H9 (cell line): ENCODE measurements at regions not wholly inside any gene's neighbourhood (a gene's known extent, or its start where the extent isn't known, plus 50 kb on each side); places are given as distances from the start of the nearest gene placed in this dataset.

Source experiments
- DNase-seq: peaks from one replicate; pipeline ENCODE4 v3.0.0-alpha.2; 2017
- H2AFZ ChIP-seq: one replicate; pipeline ENCODE4 v1.6.1; 2013; ENCODE audit warnings: mild to moderate bottlenecking, low read length, control low read depth, moderate library complexity
- H2AK5ac ChIP-seq: 2 replicates; pipeline ENCODE4 v1.6.1; 2013; ENCODE audit warnings: low read length, control low read depth, mixed read lengths; ENCODE audit not compliant: insufficient read length
- H2BK120ac ChIP-seq: one replicate; pipeline ENCODE4 v1.6.1; 2013; ENCODE audit warnings: low read depth, mild to moderate bottlenecking, low read length, control low read depth, inconsistent platforms; ENCODE audit not compliant: poor library complexity, severe bottlenecking
- H2BK12ac ChIP-seq: 2 replicates; pipeline ENCODE4 v1.6.1; 2013; ENCODE audit warnings: low read length, control low read depth, mixed read lengths, low read depth; ENCODE audit not compliant: insufficient read length
- H2BK15ac ChIP-seq: 2 replicates; pipeline ENCODE4 v1.6.1; 2013; ENCODE audit warnings: low read depth, low read length, control low read depth
- H2BK20ac ChIP-seq: one replicate; pipeline ENCODE4 v1.6.1; 2013; ENCODE audit warnings: low read depth, mild to moderate bottlenecking, low read length, control low read depth, inconsistent platforms; ENCODE audit not compliant: poor library complexity, severe bottlenecking
- H2BK5ac ChIP-seq: 2 replicates; pipeline ENCODE4 v1.6.1; 2013; ENCODE audit warnings: low read length, control low read depth, mixed read lengths; ENCODE audit not compliant: insufficient read length
- H3K14ac ChIP-seq: 2 replicates; pipeline ENCODE4 v1.6.1; 2013; ENCODE audit warnings: low read length, control low read depth; ENCODE audit not compliant: insufficient read depth
- H3K18ac ChIP-seq: 2 replicates; pipeline ENCODE4 v1.6.1; 2013; ENCODE audit warnings: low read depth, mild to moderate bottlenecking, mixed read lengths, low read length, control low read depth; ENCODE audit not compliant: insufficient read length
- H3K23ac ChIP-seq: 2 replicates; pipeline ENCODE4 v1.6.1; 2013; ENCODE audit warnings: low read length, control low read depth, mixed read lengths, low read depth; ENCODE audit not compliant: insufficient read length
- H3K23me2 ChIP-seq: 2 replicates; pipeline ENCODE4 v1.6.1; 2013; ENCODE audit warnings: low read depth, mild to moderate bottlenecking, mixed read lengths, low read length, control low read depth; ENCODE audit not compliant: insufficient read length, poor library complexity, severe bottlenecking
- H3K27ac ChIP-seq: 2 replicates; pipeline ENCODE4 v1.5.1; 2013; ENCODE audit warnings: low read length, control low read depth, mixed read lengths, low read depth; ENCODE audit not compliant: insufficient read length
- H3K27me3 ChIP-seq: 2 replicates; pipeline ENCODE4 v1.6.1; 2013; ENCODE audit warnings: low read length, control low read depth, inconsistent platforms; ENCODE audit not compliant: insufficient read depth
- H3K4ac ChIP-seq: 2 replicates; pipeline ENCODE4 v1.6.1; 2013; ENCODE audit warnings: low read depth, mild to moderate bottlenecking, control low read depth, inconsistent platforms, low read length, moderate library complexity
- H3K4me1 ChIP-seq: 2 replicates; pipeline ENCODE4 v1.6.1; 2013; ENCODE audit warnings: low read length, control low read depth, inconsistent platforms; ENCODE audit not compliant: insufficient read depth
- H3K4me2 ChIP-seq: 2 replicates; pipeline ENCODE4 v1.6.1; 2013; ENCODE audit warnings: low read length, control low read depth, mixed read lengths; ENCODE audit not compliant: insufficient read length, insufficient read depth
- H3K56ac ChIP-seq: 2 replicates; pipeline ENCODE4 v1.6.1; 2013; ENCODE audit warnings: low read depth, mild to moderate bottlenecking, mixed read lengths, low read length, control low read depth; ENCODE audit not compliant: insufficient read length
- H3K79me1 ChIP-seq: 2 replicates; pipeline ENCODE4 v1.6.1; 2013; ENCODE audit warnings: low read depth, mild to moderate bottlenecking, moderate library complexity, low read length, control low read depth, inconsistent platforms; ENCODE audit not compliant: insufficient read depth, poor library complexity, severe bottlenecking
- H3K79me2 ChIP-seq: 2 replicates; pipeline ENCODE4 v1.6.1; 2013; ENCODE audit warnings: low read length, control low read depth, inconsistent platforms; ENCODE audit not compliant: insufficient read depth
- H3K9ac ChIP-seq: 2 replicates; pipeline ENCODE4 v1.6.1; 2013; ENCODE audit warnings: low read length, control low read depth, mixed read lengths; ENCODE audit not compliant: insufficient read length; ENCODE audit errors: extremely low read depth
- H3K9me3 ChIP-seq: one replicate; pipeline ENCODE4 v1.6.1; 2013; ENCODE audit warnings: low read depth, low read length, inconsistent platforms; ENCODE audit not compliant: control insufficient read depth
- H3T11ph ChIP-seq: one replicate; pipeline ENCODE4 v1.6.1; 2013; ENCODE audit warnings: mild to moderate bottlenecking, low read length, control low read depth, inconsistent platforms
- H4K20me1 ChIP-seq: one replicate; pipeline ENCODE4 v1.6.1; 2013; ENCODE audit not compliant: control insufficient read depth, insufficient read length, insufficient read depth
- H4K5ac ChIP-seq: 2 replicates; pipeline ENCODE4 v1.6.1; 2013; ENCODE audit warnings: low read depth, mild to moderate bottlenecking, mixed read lengths, low read length, control low read depth; ENCODE audit not compliant: insufficient read length
- H4K8ac ChIP-seq: replicated peaks from 2 replicates; pipeline ENCODE4 v1.6.1; 2013; ENCODE audit warnings: low read length, control low read depth, mixed read lengths, low read depth; ENCODE audit not compliant: insufficient read length
- H4K91ac ChIP-seq: 2 replicates; pipeline ENCODE4 v1.6.1; 2013; ENCODE audit warnings: low read depth, mild to moderate bottlenecking, moderate library complexity, mixed read lengths, low read length, control low read depth; ENCODE audit not compliant: insufficient read length
- H3K27ac Mint-ChIP-seq, 3 experiments: 2 replicates in 2 of 3; 3 replicates in 1 of 3; pipeline ENCODE4 v1.8.0; 2020 to 2021; ENCODE audit warnings: mixed read lengths in 3 of 3, mild to moderate bottlenecking in 1 of 3, moderate library complexity in 1 of 3
- H3K27me3 Mint-ChIP-seq: 2 replicates; pipeline ENCODE4 v1.8.0; 2021; ENCODE audit warnings: low read depth, mild to moderate bottlenecking, moderate library complexity, mixed read lengths
- H3K36me3 Mint-ChIP-seq, 3 experiments: 2 replicates in 2 of 3; 3 replicates in 1 of 3; pipeline ENCODE4 v1.8.0; 2020 to 2021; ENCODE audit warnings: low read depth in 3 of 3, mixed read lengths in 3 of 3; ENCODE audit not compliant: insufficient read depth in 1 of 3
- H3K4me1 Mint-ChIP-seq, 2 experiments: 2 replicates each; pipeline ENCODE4 v1.8.0; 2020; ENCODE audit warnings: mixed read lengths in 2 of 2
- H3K4me3 Mint-ChIP-seq, 2 experiments: 2 replicates in 1 of 2; 3 replicates in 1 of 2; pipeline ENCODE4 v1.8.0; 2020 to 2021; ENCODE audit warnings: mild to moderate bottlenecking in 2 of 2, mixed read lengths in 2 of 2, moderate library complexity in 1 of 2
- H3K9me3 Mint-ChIP-seq, 2 experiments: 2 replicates in 1 of 2; 3 replicates in 1 of 2; pipeline ENCODE4 v1.8.0; 2020; ENCODE audit warnings: mild to moderate bottlenecking in 2 of 2, mixed read lengths in 2 of 2, moderate library complexity in 1 of 2
- CTCF ChIP-seq: fragments of 200-600 bp; sonication (generic); conservative IDR thresholded peaks from 3 replicates; pipeline ENCODE4 v1.8.0; 2021; ENCODE audit warnings: antibody characterized with exemption, mild to moderate bottlenecking
- WGBS: extraction: QIAGEN DNeasy Blood & Tissue Kit; methylation state at CpG from one replicate; pipeline ENCODE4 v1.1.7; 2013; ENCODE audit warnings: missing lambda C conversion rate, low lambda C conversion rate, mixed read lengths; ENCODE audit not compliant: insufficient read length; ENCODE audit errors: extremely low coverage; 5-methylcytosine and 5-hydroxymethylcytosine counted together

DNA sequence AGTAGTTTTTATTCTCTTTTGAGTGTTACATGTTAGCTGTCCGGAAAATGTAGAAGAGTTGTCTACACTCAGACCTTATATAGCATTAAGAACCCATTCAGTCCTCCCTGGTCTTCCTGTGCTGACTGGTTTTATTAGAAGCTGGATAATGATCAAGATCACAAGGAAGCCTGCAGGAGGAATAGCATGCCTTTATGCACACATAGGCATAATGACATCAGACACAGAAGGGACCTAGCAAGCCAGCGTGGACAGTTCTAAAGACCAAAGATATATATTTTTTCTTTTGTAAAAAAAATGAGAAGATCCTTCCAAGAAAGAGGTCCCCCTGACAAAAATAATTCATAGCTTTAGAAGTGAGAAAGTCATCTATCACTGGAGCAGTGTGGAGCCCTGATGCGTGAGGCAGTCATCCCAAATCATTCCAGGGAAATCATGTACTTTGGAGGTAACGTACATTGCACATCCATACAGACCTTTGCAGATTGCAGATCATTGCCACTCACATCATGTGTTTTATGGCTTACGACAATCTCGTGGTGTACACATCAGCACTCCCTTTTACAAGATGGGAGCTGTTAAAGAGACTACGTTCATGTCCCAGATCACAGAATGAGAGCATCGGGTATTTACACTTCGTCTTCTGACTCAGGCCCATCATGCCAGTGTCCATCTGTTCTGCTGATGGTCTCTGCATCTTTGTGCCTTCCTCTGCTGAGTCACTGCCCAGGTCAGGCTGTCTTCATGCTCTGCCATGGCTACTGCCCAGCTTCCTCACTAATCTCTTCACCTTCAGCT, 334.0 kb downstream of the SOCS6 start:
- no peak overlapping the region for H3K18ac ChIP-seq
- Mint-ChIP-seq H3K36me3 (no peaks in the 10 kb centered on the region), H3K9me3 (no peaks in the 10 kb centered on the region), H3K27ac (no peak overlapping the region), H3K27me3 (no peaks in the 10 kb centered on the region), H3K4me3 (no peak overlapping the region), H3K4me1 (peaks cover 10 to 11% of the 10 kb centered on the region in 2 experiments)
- H2BK20ac ChIP-seq = no peak overlapping the region
- H3K79me2 ChIP-seq = no peaks in the 10 kb centered on the region
- H4K91ac ChIP-seq = no peak overlapping the region
- no peak overlapping the region for H2BK5ac ChIP-seq
- no peak overlapping the region for H3K23ac ChIP-seq
- H3K9me3 ChIP-seq = no peaks in the 10 kb centered on the region
- H3K23me2 ChIP-seq = no peaks in the 10 kb centered on the region
- H2BK120ac ChIP-seq = no peak overlapping the region
- no peak overlapping the region for H3K27ac ChIP-seq
- H3K4me1 ChIP-seq = no peaks in the 10 kb centered on the region
- no peak overlapping the region for H3K4ac ChIP-seq
- no peaks in the 10 kb centered on the region for H4K20me1 ChIP-seq
- H3K79me1 ChIP-seq = no peaks in the 10 kb centered on the region
- H3K56ac ChIP-seq = no peak overlapping the region
- no peak overlapping the region for H3K14ac ChIP-seq
- H3K9ac ChIP-seq = no peak overlapping the region
- H2BK12ac ChIP-seq = no peak overlapping the region
- no peak for TF ChIP-seq CTCF
- no peak overlapping the region for H2AFZ ChIP-seq
- no peak overlapping the region for H4K5ac ChIP-seq
- WGBS = no CpG with 5 or more reads among the region's 9 CpGs
- H3K27me3 ChIP-seq = no peaks in the 10 kb centered on the region
- no peak for DNase-seq
- no peak overlapping the region for H2BK15ac ChIP-seq
- H2AK5ac ChIP-seq = no peak overlapping the region
- H4K8ac ChIP-seq = no peak overlapping the region
- no peak overlapping the region for H3T11ph ChIP-seq
- no peak overlapping the region for H3K4me2 ChIP-seq
